HG02763 (cell line): ENCODE measurements at regions not wholly inside any gene's neighbourhood (a gene's known extent, or its start where the extent isn't known, plus 50 kb on each side); places are given as distances from the start of the nearest gene placed in this dataset.
A peak's percentile ranks its signal among the peaks of the same experiment; 100 is the strongest.

Experiments
- ATAC-seq: cut with Tn5 transposase; IDR thresholded peaks from one replicate; pipeline ENCODE4 v1.9.1; 2021; ENCODE audit warnings: mild to moderate bottlenecking, moderate library complexity; ENCODE audit not compliant: unreplicated experiment

DNA sequence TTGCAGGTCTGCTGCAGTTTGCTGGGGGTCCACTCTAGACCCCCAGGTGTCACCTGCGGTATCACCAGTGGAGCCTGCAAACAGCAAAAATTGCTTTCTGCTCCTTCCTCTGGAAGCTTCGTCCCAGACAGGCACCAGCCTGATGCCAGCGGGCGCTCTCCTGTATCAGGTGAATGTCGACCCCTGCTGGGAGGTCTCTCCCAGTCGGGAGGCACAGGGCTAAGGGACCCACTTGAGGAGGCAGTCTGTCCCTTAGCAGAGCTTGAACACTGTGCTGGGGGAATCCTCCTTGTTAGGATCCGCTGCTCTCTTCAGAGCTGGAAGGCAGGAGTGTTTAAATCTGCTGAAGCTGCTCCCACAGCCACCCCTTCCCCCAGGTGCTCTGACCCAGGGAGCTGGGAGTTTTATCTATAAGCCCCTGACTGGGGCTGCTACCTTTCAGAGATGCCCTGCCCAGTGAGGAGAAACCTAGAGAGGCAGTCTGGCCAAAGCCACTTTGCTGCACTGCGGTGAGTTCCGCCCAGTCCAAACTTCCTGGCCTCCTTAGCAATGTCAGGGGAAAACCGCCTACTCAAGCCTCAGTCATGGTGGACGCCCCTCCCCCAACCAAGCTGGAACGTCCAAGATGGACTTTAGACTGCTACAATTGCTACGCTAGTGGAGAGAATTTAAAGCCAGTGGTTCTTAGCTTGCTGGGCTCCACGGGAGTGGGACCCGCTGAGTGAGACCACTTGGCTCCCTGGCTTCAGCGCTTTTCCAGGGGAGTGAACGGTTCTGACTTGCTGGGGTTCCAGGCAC lies 652.5 kb downstream of the KCNJ3 start:
- no peak for ATAC-seq

DNA sequence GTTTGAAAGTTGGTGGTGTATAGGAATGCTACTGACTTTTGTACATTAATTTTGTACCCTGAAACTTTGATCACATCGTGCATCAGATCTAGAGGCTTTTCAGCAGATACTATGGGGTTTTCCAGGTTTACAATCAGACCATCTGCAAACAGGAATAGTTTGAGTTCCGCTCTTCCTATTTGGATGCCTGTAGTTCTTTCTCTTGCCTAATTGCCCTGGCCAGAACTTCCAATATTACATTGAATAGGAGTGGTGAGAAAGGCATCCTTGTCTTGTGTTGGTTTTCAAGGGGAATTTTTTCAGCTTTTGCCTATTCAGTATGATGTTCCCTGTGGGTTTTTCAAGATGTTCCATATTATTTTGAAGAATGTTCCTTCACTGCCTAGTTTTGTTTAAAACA lies 633.5 kb downstream of the KCNJ3 start:
- no peak for ATAC-seq

DNA sequence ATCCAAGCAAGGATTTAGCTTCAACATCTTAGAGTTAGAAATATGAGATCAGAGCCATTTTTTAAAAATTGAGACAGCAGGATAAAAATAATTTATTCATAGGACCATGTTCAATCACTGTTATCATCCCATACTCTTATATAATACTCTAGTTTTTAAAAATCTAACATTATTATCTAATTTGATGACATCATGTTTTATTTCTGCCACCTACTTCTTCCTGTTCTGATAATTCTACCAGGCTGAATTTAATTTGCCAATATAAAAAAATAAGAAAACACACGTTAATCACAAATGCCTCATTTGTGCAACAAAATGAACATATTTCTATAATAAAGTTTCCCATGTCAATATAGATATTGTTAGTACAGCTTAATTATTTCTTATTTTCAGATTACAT lies 621.7 kb downstream of the KCNJ3 start:
- no peak for ATAC-seq

DNA sequence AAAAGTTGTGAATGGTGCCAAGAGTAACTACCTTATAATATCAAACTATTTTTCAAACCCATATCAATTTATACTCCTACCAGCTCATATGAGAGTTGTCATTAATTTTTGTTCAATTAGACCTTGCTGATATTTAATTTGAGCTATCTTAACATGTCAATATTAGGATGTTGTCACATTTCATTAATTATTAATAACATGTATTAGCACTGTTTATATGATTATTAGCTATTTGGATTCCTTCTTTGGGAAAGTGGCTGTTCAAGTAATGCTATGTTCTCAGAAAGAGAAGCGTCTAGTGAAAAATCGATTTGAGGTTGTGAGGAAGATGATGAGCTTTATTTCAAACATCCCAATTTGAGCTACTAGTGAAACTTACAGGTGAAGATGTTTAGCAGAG lies 620.2 kb downstream of the KCNJ3 start:
- no peak for ATAC-seq

DNA sequence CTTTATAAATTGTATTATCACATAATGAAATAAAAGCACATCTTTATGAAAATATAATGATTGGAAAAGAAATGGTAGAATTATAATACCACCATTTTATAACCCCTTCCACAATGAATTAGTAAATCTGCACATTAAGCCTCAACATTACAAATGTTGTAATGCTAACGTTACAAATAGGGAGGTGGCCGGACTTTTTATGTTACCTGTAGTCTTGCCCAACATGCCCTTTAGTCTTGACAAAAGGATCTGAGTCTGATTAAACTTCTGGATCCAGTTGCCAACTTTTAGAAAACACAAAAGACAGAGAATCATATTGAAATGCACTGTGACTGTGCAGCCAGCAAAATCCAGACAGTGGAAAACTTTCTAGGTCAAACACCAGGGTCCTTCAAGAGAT lies 617.3 kb downstream of the KCNJ3 start:
- no peak for ATAC-seq

DNA sequence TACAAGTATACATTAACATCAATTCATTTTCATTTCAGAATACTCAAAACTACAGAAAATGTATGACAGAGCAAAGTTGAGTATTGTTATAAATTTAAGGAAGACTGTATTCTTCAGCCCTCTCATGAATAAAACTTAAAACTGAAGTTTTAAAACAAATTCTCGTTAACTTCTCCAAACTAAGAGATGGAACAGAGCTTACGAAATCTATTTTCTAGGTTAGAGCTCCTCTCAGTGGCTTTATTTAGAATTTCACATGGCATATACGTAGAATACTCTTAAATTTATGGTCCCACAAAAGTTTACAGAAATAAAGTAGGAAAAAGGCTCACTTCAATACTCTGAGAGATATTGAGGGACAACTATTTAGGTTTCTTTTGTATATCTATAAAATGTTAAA lies 612.1 kb downstream of the KCNJ3 start:
- peak; percentile 54 for ATAC-seq

DNA sequence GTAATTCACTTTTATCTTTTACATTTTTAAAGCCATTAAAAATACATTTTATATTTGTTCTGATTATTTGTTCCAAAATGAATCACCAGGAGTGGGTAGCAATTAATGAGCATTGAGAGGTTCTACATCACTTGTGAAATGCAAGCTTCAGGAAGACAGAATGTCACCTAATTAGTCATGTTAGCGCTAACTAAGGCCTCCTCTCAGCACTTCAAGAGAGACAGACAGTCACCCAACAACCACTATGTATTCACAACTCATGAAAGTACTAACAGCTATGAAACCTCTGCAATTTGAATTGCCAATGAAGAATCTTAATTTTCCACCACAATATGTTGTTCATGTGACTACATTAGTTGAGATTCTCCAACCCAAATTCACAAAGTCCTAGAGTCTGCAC lies 611.0 kb downstream of the KCNJ3 start:
- ATAC-seq: no peak

DNA sequence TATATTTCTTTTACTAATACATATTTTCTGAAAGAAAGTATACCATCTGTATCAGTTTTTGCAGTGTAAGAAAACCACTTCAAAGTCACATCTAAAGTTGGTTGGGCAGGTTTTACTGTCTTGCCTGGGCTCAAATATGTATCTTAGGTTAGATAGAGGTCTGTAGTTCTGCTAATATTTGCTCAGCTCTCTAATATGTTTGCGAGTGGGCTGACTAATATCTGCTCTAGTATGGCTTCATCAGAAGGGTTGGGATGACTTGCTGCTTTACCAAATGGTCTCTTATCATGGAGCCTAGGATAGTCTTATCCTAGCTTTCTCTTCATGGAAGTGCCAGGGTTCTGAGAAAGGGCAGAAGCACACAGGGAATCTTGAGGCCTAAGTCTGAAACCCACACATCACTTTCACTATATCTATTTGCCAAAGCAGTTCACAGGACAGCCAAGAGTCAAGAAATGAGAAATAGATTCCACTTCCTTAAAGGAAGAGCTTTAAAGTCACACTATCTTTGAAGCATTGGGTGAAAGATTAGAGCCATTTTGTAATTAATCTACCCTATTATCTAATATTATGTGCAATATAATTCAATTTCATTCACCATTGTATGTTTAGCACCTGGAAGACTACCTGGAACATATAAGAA lies 610.0 kb downstream of the KCNJ3 start:
- ATAC-seq: no peak

DNA sequence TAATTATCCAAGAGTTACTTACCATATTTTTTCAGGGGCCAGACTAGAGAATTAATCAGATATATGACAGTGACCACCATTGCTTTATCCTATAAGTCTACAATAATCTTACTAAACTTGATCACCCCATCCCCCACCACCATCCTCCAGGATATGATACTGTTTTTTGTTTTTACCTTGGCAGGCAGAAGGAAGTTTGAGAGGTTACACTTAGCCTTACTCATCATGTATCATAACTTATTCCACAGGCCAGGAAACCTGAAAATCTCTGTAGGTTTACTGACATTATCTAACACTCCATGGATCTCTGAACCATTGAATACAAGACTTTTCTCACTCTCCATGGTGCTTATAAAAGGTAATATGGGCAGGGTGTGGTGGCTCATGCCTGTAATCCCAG lies 602.7 kb downstream of the KCNJ3 start:
- no peak for ATAC-seq

DNA sequence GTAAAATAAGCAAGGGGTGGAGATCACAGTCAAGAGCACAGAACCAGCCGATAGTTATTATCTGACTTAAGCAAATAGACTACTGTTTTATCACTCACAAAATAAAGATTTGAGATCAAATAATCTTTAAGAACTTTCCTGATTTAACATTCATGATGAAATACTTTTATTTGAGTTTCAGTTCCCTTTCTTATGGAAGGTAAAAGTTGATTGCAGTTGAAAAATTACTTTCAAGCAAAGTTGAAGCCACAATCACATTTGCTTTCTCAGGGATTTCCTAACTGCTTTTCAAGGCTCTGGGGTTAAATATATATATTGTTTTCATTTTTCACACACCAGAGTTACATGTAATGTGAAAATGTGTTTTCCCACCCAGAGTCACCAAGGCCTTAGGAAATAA lies 599.5 kb downstream of the KCNJ3 start:
- no peak for ATAC-seq

DNA sequence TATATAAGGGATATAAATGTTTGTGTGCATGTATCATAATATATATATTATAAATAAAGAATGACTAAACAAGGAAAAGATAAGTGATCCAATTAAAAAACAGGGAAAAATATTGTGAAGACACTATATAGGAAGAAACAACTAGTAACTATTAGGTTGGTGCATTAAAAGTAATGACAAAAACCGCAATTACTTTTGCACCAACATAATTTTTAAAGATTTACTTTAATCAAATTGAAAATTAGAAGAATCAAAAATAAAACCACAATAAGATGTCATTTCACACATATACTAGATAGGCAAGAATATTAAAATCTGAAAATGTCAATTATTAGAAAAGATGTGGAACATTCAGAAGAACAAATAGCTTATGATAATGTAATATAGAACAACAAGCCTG lies 595.9 kb downstream of the KCNJ3 start:
- ATAC-seq: no peak

DNA sequence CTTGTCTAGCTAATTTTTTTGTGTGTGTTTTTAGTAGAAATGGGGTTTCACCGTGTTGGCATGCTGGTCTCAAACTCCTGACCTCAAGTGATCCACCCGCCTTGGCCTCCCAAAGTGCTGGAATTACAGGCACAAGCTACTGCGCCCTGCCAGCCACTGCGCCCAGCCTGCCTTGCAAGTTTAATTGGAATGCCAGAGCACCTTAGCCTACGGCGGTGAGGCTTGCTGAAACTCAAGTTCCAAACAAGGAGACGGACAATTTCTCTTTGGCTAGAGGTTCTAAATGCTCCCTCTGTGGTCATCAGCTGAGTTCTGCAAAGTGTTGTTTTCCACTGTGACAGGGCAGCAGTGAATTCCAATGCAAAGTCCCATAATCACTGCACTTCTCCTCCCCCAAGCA lies 583.4 kb downstream of the KCNJ3 start:
- ATAC-seq: no peak

DNA sequence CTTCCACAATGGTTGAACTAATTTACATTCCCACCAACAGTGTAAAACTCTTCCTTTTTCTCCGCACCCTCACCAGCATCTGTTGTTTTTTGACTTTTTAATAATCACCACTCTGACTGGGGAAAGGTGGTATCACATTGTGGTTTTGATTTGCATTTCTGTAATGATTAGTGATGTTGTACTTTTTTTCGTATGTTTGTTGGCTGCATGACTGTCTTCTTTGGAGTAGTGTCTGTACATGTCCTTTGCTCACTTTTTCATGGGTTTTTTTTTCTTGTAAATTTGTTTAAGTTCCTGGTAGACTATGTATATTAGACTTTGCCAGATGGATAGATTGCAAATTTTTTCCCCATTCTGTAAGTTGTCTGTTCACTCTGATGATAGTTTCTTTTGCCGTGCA lies 574.8 kb downstream of the KCNJ3 start:
- no peak for ATAC-seq

DNA sequence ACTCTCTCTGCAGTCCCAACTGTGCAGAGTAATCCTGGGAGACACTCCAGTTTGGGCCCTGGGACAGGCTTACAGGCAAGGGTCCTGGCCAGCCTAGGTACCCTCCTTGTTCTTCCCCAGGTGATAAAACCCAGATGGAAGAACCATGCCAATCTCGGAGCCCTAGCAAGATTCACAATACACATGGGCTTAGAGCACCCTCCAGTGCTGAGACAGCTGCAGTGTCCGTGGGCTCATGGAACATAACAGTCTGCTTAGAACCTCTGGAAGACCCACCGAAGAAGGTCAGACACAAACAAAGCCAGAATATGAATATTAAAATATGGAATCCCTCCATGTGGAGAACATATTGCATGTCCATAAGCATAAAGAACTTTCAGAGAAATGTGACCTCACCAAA lies 568.1 kb downstream of the KCNJ3 start:
- no peak for ATAC-seq

DNA sequence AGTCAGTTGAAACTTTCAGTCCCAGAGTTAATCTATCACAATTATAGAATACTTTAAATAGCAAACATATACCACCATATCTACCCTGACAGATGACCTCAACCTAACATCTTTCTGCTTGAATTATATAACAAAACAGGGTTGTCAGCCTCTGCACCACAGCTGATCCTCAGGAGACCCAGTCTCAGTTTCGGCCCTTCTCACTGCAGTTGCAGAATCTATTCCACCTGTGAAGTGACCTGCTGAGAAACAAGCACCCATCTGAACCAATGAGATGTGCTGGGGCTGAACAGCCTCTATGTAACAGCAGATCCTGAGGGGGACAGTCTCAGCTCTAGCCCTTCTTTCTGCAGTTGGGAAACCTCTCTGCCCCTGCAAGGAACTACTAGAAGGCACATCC lies 567.6 kb downstream of the KCNJ3 start:
- no peak for ATAC-seq

DNA sequence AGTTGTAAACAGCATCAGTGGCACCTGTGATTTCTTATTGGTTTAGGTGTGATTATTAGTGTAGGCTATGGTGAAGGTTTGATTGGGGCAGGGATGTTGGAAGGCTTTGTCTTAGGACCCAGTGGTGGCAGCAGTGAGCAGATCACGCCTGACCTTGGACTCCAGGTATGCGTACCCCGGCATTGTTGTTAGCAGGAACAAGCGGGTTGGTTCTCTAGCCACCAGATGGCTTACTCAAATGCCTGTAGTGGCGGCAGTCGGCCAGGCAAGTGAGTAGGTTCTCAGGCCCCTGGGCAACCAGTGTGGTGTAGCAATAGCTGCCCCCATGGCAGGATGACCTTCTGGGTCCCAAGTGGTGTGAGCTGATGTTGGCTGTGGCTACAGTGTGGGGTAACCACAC lies 558.3 kb downstream of the KCNJ3 start:
- no peak for ATAC-seq

DNA sequence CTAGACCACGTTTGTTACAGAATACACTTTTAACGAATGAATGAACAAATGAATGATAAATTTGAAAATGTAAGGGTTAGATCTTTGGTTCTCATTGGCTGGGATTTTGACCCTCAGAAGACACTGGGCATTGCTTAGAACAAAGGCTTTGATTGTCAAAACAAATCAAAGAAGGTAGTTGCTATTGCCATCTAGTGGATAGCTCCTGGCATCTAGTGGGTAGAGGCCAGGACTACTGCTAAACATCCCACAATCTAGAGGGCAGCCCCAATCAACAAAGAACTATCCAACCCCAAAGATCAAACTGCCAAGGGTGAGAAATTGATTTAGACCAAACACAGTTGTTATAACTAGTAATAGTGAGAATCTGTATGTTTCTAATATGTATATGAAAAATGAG lies 552.3 kb downstream of the KCNJ3 start:
- peak; percentile 71 for ATAC-seq

DNA sequence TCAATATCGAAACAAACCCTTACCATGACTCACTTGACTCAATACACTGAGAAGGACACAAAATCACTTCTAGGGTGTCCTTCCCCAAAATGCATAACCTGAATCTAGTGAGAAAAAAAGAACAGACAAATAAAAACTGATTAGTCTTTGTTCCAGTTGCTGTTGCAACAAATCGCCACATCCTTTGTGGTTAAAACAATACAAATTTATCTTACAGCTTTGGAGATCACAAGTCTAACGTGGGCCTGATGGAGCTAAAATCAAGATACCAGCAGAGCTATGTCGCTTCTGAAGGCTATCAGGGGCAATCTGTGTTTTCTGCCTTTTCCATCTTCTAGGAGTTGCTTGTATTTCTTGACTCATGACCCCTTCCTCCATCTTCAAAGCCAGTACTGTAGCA lies 541.7 kb downstream of the KCNJ3 start:
- ATAC-seq: no peak

DNA sequence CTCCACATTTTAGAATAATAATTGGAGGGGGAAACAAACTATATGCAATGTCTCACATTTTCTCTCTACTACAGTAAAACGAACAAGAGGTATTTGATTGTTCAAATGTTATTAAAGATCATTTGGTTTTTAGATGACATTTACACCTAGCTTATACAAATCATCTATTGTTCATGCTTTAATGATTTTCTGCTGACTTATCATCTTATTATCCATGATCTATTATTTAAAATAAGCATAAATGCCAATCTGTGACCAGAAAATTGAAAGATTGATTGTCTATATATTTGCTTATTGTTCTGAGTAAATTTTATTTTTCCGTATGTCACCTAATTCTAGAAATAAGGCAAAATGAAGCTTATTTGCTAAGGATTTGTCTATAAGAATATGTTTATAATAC lies 537.2 kb downstream of the KCNJ3 start:
- ATAC-seq: no peak

DNA sequence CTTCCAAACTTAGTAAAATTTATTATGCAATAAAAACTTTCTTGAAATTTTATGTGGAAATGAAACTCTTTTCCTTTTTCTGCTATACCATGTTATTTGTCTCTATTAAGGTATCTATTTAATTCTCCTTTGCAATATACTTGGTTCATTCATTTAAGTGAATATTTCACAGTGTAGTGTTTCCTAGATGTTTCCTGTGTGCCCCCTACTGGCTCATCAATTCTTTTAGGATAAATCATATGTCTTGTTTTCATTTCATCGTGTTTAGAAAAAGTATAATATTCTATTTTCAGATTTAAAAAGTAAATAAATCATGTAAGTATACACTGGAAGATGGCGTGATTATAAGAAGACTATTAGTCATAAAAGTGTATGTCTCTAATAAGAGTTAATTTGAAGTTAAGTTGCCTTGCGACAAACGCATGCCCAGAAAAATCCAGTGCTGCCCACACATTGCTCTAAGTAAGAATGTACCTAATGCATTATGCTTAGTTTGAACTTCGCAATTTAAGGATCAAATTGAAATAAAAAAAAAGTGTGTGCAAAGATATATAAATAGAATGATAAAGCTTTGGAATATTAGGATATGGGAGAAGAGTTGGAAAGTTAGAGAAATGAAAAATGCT lies 525.4 kb downstream of the KCNJ3 start:
- ATAC-seq: peak; percentile 57

DNA sequence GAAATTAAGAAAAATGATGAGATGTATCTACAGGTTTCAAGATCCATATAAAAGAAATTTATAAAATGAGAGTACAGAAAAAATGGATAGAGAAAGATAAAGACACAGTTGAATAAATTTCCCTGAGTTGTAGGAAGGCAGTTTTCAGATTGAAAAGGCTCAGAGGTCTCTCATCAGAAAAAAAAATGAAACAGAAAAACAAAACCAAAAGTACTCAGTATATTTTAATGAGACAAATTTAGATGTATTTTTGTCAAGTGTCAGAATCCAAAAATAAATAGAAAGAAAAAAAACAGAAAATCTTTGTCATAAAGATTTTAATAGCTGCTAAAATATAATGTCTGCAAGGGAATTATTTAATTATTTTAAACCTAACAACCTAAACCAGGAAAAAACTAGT lies 520.5 kb downstream of the KCNJ3 start:
- ATAC-seq: peak; percentile 56

DNA sequence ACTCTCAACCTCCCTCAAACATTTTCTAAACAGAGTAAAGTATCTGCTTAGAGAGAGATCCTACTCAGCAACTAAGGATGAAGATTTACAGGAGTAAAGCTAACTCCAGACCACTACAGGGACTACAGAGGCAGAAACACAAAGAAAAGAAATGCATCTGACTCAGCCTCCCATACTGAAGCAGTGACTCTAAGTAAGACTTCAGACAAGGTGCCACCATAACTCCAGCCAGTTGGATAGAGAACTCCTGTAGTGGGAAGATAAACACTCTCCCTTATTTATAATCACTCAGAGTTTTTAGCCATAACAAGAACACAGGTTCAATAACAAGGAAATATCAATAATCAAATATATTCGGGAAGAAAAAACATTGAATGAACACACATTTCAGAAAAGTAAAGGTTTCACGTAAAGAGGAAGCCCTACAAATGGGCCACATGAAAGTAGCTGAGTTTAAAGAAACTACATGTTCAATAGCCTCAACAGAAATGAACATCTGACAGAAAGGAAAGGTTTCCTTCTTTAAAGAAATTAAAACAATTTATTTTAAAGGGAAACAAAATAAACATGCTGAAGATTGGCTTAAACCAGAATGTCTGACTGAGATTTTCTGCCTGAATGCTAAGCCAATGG lies 519.9 kb downstream of the KCNJ3 start:
- ATAC-seq: peak; percentile 34
